K562 (cell line): ENCODE measurements at regions not wholly inside any gene's neighbourhood (a gene's known extent, or its start where the extent isn't known, plus 50 kb on each side); places are given as distances from the start of the nearest gene placed in this dataset.

ENCODE experiments used
- ATF3 ChIP-seq, 2 experiments: fragments of 450-650 bp in 1 of 2; sonication (generic) in 1 of 2; formaldehyde crosslinking in 1 of 2; IDR thresholded peaks in 1 of 2; conservative IDR thresholded peaks in 1 of 2; 2 replicates each; pipeline versions ENCODE4 v1.6.1 to v1.8.1; 2016 to 2023; ENCODE audit warnings: mild to moderate bottlenecking in 2 of 2, moderate library complexity in 2 of 2, inconsistent platforms in 1 of 2, missing genetic modification reagents in 1 of 2
- CREB1 ChIP-seq, 2 experiments: sonication (generic) in 1 of 2; formaldehyde crosslinking in 1 of 2; IDR thresholded peaks; 2 replicates each; pipeline versions ENCODE4 v1.6.1 to v1.8.0; 2012 to 2022; ENCODE audit warnings: inconsistent platforms in 1 of 2, mild to moderate bottlenecking in 1 of 2, missing genetic modification reagents in 1 of 2, moderate library complexity in 1 of 2
- ETS2 ChIP-seq: IDR thresholded peaks from 2 replicates; pipeline ENCODE4 v1.6.1; 2016; ENCODE audit warnings: borderline replicate concordance, missing genetic modification characterization, mild to moderate bottlenecking, moderate library complexity, missing compliant biosample characterization; ENCODE audit not compliant: poor library complexity, severe bottlenecking
- FOXA1 ChIP-seq: fragments of 450-650 bp; IDR thresholded peaks from 2 replicates; pipeline ENCODE4 v1.6.1; 2016; ENCODE audit warnings: mild to moderate bottlenecking, borderline replicate concordance
- FOXO4 ChIP-seq: fragments of 450-650 bp; formaldehyde crosslinking; IDR thresholded peaks from 2 replicates; pipeline ENCODE4 v1.4.0; 2020; ENCODE audit warnings: mild to moderate bottlenecking, moderate library complexity
- HCFC1 ChIP-seq: IDR thresholded peaks from 2 replicates; pipeline ENCODE4 v1.6.1; 2012; ENCODE audit warnings: low read depth, low read length, improper control_type of control experiment
- HNRNPH1 ChIP-seq: fragments of 200-400 bp; formaldehyde crosslinking; optimal IDR thresholded peaks from 2 replicates; pipeline ENCODE3; 2017; ENCODE audit warnings: low read depth, mild to moderate bottlenecking, low read length, moderate library complexity
- HOMEZ ChIP-seq: fragments of 250-450 bp; sonication (Bioruptor Pico); IDR thresholded peaks from 2 replicates; pipeline ENCODE4 v1.4.0; 2020; ENCODE audit warnings: mild to moderate bottlenecking, moderate library complexity
- HSF4 ChIP-seq: fragments of 250-450 bp; sonication (Bioruptor Pico); IDR thresholded peaks from 2 replicates; pipeline ENCODE4 v2.1.2; 2022; ENCODE audit warnings: mild to moderate bottlenecking, moderate library complexity, borderline replicate concordance
- JUNB ChIP-seq: fragments of 450-650 bp; formaldehyde crosslinking; conservative IDR thresholded peaks from 2 replicates; pipeline ENCODE4 v1.4.0; 2020; ENCODE audit warnings: mild to moderate bottlenecking
- MBD2 ChIP-seq: sonication (generic); IDR thresholded peaks from 2 replicates; pipeline ENCODE4 v1.6.1; 2016; ENCODE audit warnings: low read depth, borderline replicate concordance
- MCM3 ChIP-seq: fragments of 450-650 bp; IDR thresholded peaks from 2 replicates; pipeline ENCODE4 v1.6.1; 2016
- NR2C1 ChIP-seq, 2 experiments: fragments of 450-650 bp; IDR thresholded peaks; 2 replicates each; pipeline ENCODE4 v1.6.1; 2017; ENCODE audit warnings: mild to moderate bottlenecking in 2 of 2, antibody characterized with exemption in 1 of 2, inconsistent platforms in 1 of 2, missing compliant biosample characterization in 1 of 2, missing genetic modification characterization in 1 of 2
- PHB ChIP-seq: fragments of 250-450 bp; sonication (Bioruptor Pico); IDR thresholded peaks from 2 replicates; pipeline ENCODE4 v1.5.0; 2021
- RHOXF2B ChIP-seq: fragments of 250-450 bp; sonication (Bioruptor Pico); conservative IDR thresholded peaks from 2 replicates; pipeline ENCODE4 v1.5.1; 2021
- STAT5A ChIP-seq: IDR thresholded peaks from 2 replicates; pipeline ENCODE4 v1.6.1; 2012; ENCODE audit warnings: low read length, inconsistent platforms, borderline replicate concordance
- TBP ChIP-seq: optimal IDR thresholded peaks from 2 replicates; pipeline ENCODE3; 2011; ENCODE audit warnings: low read depth, low read length, improper control_type of control experiment
- VEZF1 ChIP-seq: fragments of 200-800 bp; sonication (Bioruptor generic); IDR thresholded peaks from 2 replicates; pipeline ENCODE4 v1.6.1; 2017; ENCODE audit warnings: missing genetic modification characterization, missing compliant biosample characterization
- ZC3H8 ChIP-seq: fragments of 450-650 bp; IDR thresholded peaks from 2 replicates; pipeline ENCODE4 v1.6.1; 2017
- ZNF232 ChIP-seq: sonication (generic); formaldehyde crosslinking; IDR thresholded peaks from 2 replicates; pipeline ENCODE4 v1.8.0; 2022; ENCODE audit warnings: mild to moderate bottlenecking, missing genetic modification reagents
- ZNF354B ChIP-seq: fragments of 250-450 bp; sonication (Bioruptor Pico); IDR thresholded peaks from 2 replicates; pipeline ENCODE4 v1.4.0; 2020
- ZNF57 ChIP-seq: fragments of 450-650 bp; formaldehyde crosslinking; IDR thresholded peaks from 2 replicates; pipeline ENCODE4 v1.4.0; 2020; ENCODE audit warnings: mild to moderate bottlenecking, moderate library complexity
- ZNF589 ChIP-seq: fragments of 200-800 bp; sonication (Bioruptor generic); IDR thresholded peaks from 2 replicates; pipeline ENCODE4 v1.6.1; 2016; ENCODE audit warnings: low read depth, missing genetic modification characterization, missing compliant biosample characterization
- ZSCAN29 ChIP-seq: fragments of 450-650 bp; IDR thresholded peaks from 2 replicates; pipeline ENCODE4 v1.6.1; 2017

GRCh38 chr1:22338071-22338765, 113.4 kb upstream of the ZBTB40 start (continued):
- TF ChIP-seq HSF4 (CRISPR knock-in tag) (no peak), JUNB (CRISPR knock-in tag) (0 out of 2 replicates have a peak, but pooled peaks have one; percentile 37), MCM3 (no peak), HCFC1 (no peak), ATF3 (IDR thresholded peaks at IDR 0.05) (peak; percentile 92), ATF3 (CRISPR knock-in tag; conservative IDR thresholded peaks at IDR 0.05) (no peak), RHOXF2B (CRISPR knock-in tag) (no peak), MBD2 (no peak), ZNF232 (CRISPR knock-in tag) (no peak), ZSCAN29 (no peak), PHB (CRISPR knock-in tag) (no peak), TBP (no peak), ZNF589 (CRISPR knock-in tag) (no peak), ETS2 (no peak), ZC3H8 (no peak), FOXA1 (no peak), HOMEZ (no peak), HNRNPH1 (no peak), ZNF57 (CRISPR knock-in tag) (no peak), VEZF1 (CRISPR knock-in tag) (no peak), CREB1 (IDR thresholded peaks at IDR 0.05) (no peak), CREB1 (CRISPR knock-in tag; IDR thresholded peaks at IDR 0.05) (no peak), ZNF354B (CRISPR knock-in tag) (no peak), NR2C1 (IDR thresholded peaks at IDR 0.05) (no peak), NR2C1 (tag; IDR thresholded peaks at IDR 0.05) (no peak), FOXO4 (CRISPR knock-in tag) (no peak), STAT5A (no peak)
